ENCODE measurements at regions not wholly inside any gene's neighbourhood (a gene's known extent, or its start where the extent isn't known, plus 50 kb on each side); places are given as distances from the start of the nearest gene placed in this dataset.

- TF ChIP-seq CTCF (IDR thresholded peaks at IDR 0.05) = no peak
- TF ChIP-seq POLR2A (IDR thresholded peaks at IDR 0.05) = no peak
These were observed 787.4 kb downstream of the CDY1 start for GRCh38 chrY:26409329-26409712.

All from testis (tissue), 2 donors.